Mammary epithelial cell (primary cell): ENCODE measurements at regions not wholly inside any gene's neighbourhood (a gene's known extent, or its start where the extent isn't known, plus 50 kb on each side); places are given as distances from the start of the nearest gene placed in this dataset.

ENCODE experiments used
- EZH2 ChIP-seq: IDR thresholded peaks from 2 replicates; pipeline ENCODE4 v1.6.1; 2012; ENCODE audit warnings: low read length, inconsistent platforms, borderline replicate concordance
- TF ChIP-seq, protein P1 (sequence below), 2 donors: IDR thresholded peaks in 1 of 2; conservative IDR thresholded peaks in 1 of 2; 2 replicates each; pipeline ENCODE4 v1.5.1; 2011 to 2012; ENCODE audit warnings: inconsistent platforms in 2 of 2, low read length in 2 of 2, mild to moderate bottlenecking in 2 of 2, control low read depth in 1 of 2, low read depth in 1 of 2; ENCODE audit not compliant: insufficient read depth in 1 of 2; ENCODE audit errors: extremely low read depth in 1 of 2

DNA sequence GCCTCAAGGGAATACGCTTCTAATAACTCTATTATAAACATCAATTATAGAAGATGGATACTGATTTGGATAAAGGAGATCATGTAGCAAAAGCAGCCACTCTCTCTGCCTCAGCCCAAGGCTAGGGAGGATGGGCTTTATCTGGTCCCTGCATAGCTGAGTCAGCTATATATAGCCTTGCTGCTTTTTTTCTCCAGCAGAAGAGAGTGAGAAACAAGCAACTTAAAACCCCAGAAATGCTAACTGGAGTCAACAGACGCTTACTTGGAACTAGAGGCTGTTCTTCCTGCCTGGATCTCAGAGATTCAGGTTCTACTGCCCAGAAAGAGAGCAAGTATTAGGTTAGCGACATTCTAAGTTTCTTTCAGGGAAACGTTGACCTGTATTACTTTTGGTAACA, 426.7 kb upstream of the KLHL29 start:
- TF ChIP-seq, protein P1, sequence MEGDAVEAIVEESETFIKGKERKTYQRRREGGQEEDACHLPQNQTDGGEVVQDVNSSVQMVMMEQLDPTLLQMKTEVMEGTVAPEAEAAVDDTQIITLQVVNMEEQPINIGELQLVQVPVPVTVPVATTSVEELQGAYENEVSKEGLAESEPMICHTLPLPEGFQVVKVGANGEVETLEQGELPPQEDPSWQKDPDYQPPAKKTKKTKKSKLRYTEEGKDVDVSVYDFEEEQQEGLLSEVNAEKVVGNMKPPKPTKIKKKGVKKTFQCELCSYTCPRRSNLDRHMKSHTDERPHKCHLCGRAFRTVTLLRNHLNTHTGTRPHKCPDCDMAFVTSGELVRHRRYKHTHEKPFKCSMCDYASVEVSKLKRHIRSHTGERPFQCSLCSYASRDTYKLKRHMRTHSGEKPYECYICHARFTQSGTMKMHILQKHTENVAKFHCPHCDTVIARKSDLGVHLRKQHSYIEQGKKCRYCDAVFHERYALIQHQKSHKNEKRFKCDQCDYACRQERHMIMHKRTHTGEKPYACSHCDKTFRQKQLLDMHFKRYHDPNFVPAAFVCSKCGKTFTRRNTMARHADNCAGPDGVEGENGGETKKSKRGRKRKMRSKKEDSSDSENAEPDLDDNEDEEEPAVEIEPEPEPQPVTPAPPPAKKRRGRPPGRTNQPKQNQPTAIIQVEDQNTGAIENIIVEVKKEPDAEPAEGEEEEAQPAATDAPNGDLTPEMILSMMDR (conservative IDR thresholded peaks at IDR 0.05 in 1 of 2, IDR thresholded peaks at IDR 0.05 in 1 of 2; ENCODE audit: extremely low read depth in 1 of 2, insufficient read depth in 1 of 2, low read depth in 1 of 2, low read length in 2 of 2) = no peak
- no peak for TF ChIP-seq EZH2
